OCI-LY7 (cell line): ENCODE measurements at regions not wholly inside any gene's neighbourhood (a gene's known extent, or its start where the extent isn't known, plus 50 kb on each side); places are given as distances from the start of the nearest gene placed in this dataset.

Source experiments
- EZH2phosphoT487 ChIP-seq: fragments of 200-600 bp; sonication (generic); IDR thresholded peaks from 2 replicates; pipeline ENCODE4 v1.6.1; 2018; ENCODE audit warnings: low read depth, borderline replicate concordance, mild to moderate bottlenecking, mixed run types, antibody characterized with exemption, low read length, moderate library complexity, mixed read lengths
- TF ChIP-seq, protein P1 (sequence below): fragments of 200-600 bp; sonication (generic); conservative IDR thresholded peaks from 2 replicates; pipeline ENCODE4 v1.5.1; 2014; ENCODE audit warnings: mild to moderate bottlenecking, antibody characterized with exemption, low read length, moderate library complexity, mixed read lengths

DNA sequence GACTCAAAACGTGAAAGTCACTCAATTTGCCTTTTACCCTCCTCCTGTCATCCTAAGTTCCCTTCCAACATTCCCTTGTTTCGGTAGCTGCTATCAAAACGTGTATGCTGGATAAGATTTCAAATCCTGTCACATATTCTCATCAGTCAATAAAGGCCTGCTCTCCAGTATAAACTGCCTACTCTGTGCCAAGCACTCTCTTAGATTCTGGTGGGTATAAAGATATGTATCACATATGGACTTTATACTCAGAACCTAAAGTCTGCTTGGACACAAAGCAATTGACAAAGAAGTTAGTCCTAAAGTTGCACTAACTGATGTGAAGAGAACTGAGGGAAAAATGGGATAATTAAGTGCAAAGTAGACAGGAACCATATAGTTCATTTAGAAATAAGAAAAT is 476.6 kb upstream of the MARCKS start:
- TF ChIP-seq, protein P1, sequence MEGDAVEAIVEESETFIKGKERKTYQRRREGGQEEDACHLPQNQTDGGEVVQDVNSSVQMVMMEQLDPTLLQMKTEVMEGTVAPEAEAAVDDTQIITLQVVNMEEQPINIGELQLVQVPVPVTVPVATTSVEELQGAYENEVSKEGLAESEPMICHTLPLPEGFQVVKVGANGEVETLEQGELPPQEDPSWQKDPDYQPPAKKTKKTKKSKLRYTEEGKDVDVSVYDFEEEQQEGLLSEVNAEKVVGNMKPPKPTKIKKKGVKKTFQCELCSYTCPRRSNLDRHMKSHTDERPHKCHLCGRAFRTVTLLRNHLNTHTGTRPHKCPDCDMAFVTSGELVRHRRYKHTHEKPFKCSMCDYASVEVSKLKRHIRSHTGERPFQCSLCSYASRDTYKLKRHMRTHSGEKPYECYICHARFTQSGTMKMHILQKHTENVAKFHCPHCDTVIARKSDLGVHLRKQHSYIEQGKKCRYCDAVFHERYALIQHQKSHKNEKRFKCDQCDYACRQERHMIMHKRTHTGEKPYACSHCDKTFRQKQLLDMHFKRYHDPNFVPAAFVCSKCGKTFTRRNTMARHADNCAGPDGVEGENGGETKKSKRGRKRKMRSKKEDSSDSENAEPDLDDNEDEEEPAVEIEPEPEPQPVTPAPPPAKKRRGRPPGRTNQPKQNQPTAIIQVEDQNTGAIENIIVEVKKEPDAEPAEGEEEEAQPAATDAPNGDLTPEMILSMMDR = no peak
- no peak for TF ChIP-seq EZH2phosphoT487
